HepG2 (cell line): ENCODE measurements at regions not wholly inside any gene's neighbourhood (a gene's known extent, or its start where the extent isn't known, plus 50 kb on each side); places are given as distances from the start of the nearest gene placed in this dataset.
A peak's percentile ranks its signal among the peaks of the same experiment; 100 is the strongest.

Experiments used
- ATAC-seq: fragments of 200-7000 bp; cut with Tn5 transposase; 3 replicates; pipeline ENCODE4 v1.9.1; 2020; ENCODE audit warnings: mild to moderate bottlenecking, moderate library complexity
- BruUV-seq: library from RNA; stranded (reverse); fragments of 400-500 nt; replicated peaks from 2 replicates; lab custom pipeline; 2021; lab: Mats Ljungman, UMichigan
- CTCF ChIA-PET: fragments of 300-600 bp; formaldehyde crosslinking; extraction: SDS; loops from one replicate; lab custom pipeline; 2021; ENCODE audit warnings: low total read pairs, inconsistent platforms, low intra/inter-chr PET ratio; lab: Yijun Ruan, JAX
- POLR2A ChIA-PET: fragments of 350-600 bp; sonication (Branson Sonifier 250); formaldehyde crosslinking; loops from one replicate; lab custom pipeline; 2020; ENCODE audit warnings: antibody characterized with exemption, inconsistent platforms; lab: Yijun Ruan, JAX
- DNase-seq: peaks from one replicate; pipeline ENCODE4 v3.0.0-alpha.2; 2015; ENCODE audit warnings: low spot score
- FAIRE-seq: peaks from 3 replicates; lab custom pipeline; 2011; peaks lifted over from hg19 to GRCh38; lab: Jason Lieb, UNC
- H2AFZ ChIP-seq: one replicate; pipeline ENCODE4 v1.6.1; 2011; ENCODE audit warnings: low read length, inconsistent platforms
- H3K27ac ChIP-seq: fragments of 300-600 bp; 3 replicates; pipeline ENCODE4 v1.8.0; 2011; ENCODE audit warnings: mixed run types, mild to moderate bottlenecking, mixed read lengths, low read length, inconsistent platforms; ENCODE audit not compliant: insufficient read depth; ENCODE audit errors: extremely low read length
- H3K27me3 ChIP-seq, 2 experiments: fragments of 200-600 bp in 1 of 2; 2 replicates in 1 of 2; 3 replicates in 1 of 2; pipeline versions ENCODE4 v1.6.0 to v1.8.0; 2011; ENCODE audit warnings: low read length in 2 of 2, mild to moderate bottlenecking in 2 of 2, moderate library complexity in 2 of 2, inconsistent platforms in 1 of 2; ENCODE audit not compliant: insufficient read depth in 2 of 2, control insufficient read depth in 1 of 2
- H3K36me3 ChIP-seq, 2 experiments: fragments of 200-600 bp in 1 of 2; replicated peaks in 1 of 2; 2 replicates in 1 of 2; 3 replicates in 1 of 2; pipeline versions ENCODE4 v1.5.1 to v1.8.0; 2011; ENCODE audit warnings: low read length in 2 of 2, inconsistent platforms in 1 of 2; ENCODE audit not compliant: insufficient read depth in 2 of 2, control insufficient read depth in 1 of 2
- H3K4me1 ChIP-seq: 2 replicates; pipeline ENCODE4 v1.5.1; 2012; ENCODE audit warnings: low read length, inconsistent platforms; ENCODE audit not compliant: insufficient read depth
- H3K4me2 ChIP-seq: 2 replicates; pipeline ENCODE4 v1.6.0; 2011; ENCODE audit warnings: low read depth, low read length, inconsistent platforms
- H3K4me3 ChIP-seq, 3 experiments: fragments of 200-600 bp in 1 of 3; sonication (generic), shearing (Covaris generic) in 1 of 3; replicated peaks in 1 of 3; 2 replicates each; pipeline ENCODE4 v1.5.1; 2011 to 2016; ENCODE audit warnings: low read length in 3 of 3, inconsistent platforms in 2 of 3, low read depth in 2 of 3, mild to moderate bottlenecking in 2 of 3, control low read depth in 1 of 3, mixed read lengths in 1 of 3; ENCODE audit not compliant: insufficient read depth in 1 of 3
- H3K79me2 ChIP-seq: one replicate; pipeline ENCODE4 v1.6.1; 2011; ENCODE audit warnings: low read length, inconsistent platforms; ENCODE audit not compliant: insufficient read depth
- H3K9ac ChIP-seq: 2 replicates; pipeline ENCODE4 v1.6.0; 2011; ENCODE audit warnings: mild to moderate bottlenecking, low read depth, low read length, inconsistent platforms; ENCODE audit not compliant: insufficient read depth
- H3K9me3 ChIP-seq: 2 replicates; pipeline ENCODE4 v1.5.1; 2012; ENCODE audit warnings: mild to moderate bottlenecking, low read length
- H4K20me1 ChIP-seq: 2 replicates; pipeline ENCODE4 v1.6.0; 2011; ENCODE audit warnings: inconsistent platforms, mild to moderate bottlenecking, low read length, moderate library complexity; ENCODE audit not compliant: insufficient read depth
- MAF1 ChIP-seq: sonication (generic); formaldehyde crosslinking; IDR thresholded peaks from 2 replicates; pipeline ENCODE4 v1.5.0; 2020; ENCODE audit warnings: missing genetic modification reagents, borderline replicate concordance
- ZBTB40 ChIP-seq, 2 experiments: fragments of 450-650 bp in 1 of 2; sonication (generic) in 1 of 2; formaldehyde crosslinking in 1 of 2; IDR thresholded peaks; 2 replicates each; pipeline versions ENCODE4 v1.6.1 to v1.8.0; 2016 to 2022; ENCODE audit warnings: antibody characterized with exemption in 1 of 2, mild to moderate bottlenecking in 1 of 2, missing genetic modification reagents in 1 of 2
- ZNF644 ChIP-seq: IDR thresholded peaks from 2 replicates; pipeline ENCODE4 v1.6.1; 2016; ENCODE audit warnings: low read depth
- ZNF652 ChIP-seq: IDR thresholded peaks from 2 replicates; pipeline ENCODE4 v1.6.1; 2016; ENCODE audit warnings: low read depth, borderline replicate concordance
- WGBS: methylation state at CpG from one replicate; pipeline ENCODE4 v1.1.6; 2017; ENCODE audit warnings: low lambda C conversion rate; 5-methylcytosine and 5-hydroxymethylcytosine counted together
- in situ Hi-C: cut with HindIII; loops from 2 replicates; pipeline ENCODE4 v1.10.0; 2017; ENCODE audit warnings: low pct_unique_long_range_greater_than_20kb; ENCODE audit not compliant: extremely low pct_ligation_motif_present
- intact Hi-C: fragments of 100-400 bp; cut with micrococcal nuclease; formaldehyde crosslinking; loops from one replicate; pipeline ENCODE4 v1.10.0; 2022; ENCODE audit not compliant: unreplicated experiment

- WGBS, result 46% methylated on average over 3 of the region's 3 CpGs
- H3K9ac ChIP-seq, result no peak overlapping the region
- H3K27ac ChIP-seq, result no peak overlapping the region
- intact Hi-C loops, result no loop called here
- H3K79me2 ChIP-seq, result no peaks in the 10 kb centered on the region
- H3K36me3 ChIP-seq, result no peaks in the 10 kb centered on the region
- POLR2A ChIA-PET, result no interaction called here
- H3K4me3 ChIP-seq, result no peak overlapping the region
- BruUV-seq, result no TSS peak
- H4K20me1 ChIP-seq, result no peaks in the 10 kb centered on the region
- peak overlapping the region; percentile 33; the same call in 1 of the 2 replicates for H3K4me2 ChIP-seq
- FAIRE-seq (no peak), DNase-seq (no peak), ATAC-seq (no peak)
- peaks cover 23% of the 10 kb centered on the region for H3K4me1 ChIP-seq
- peak overlapping the region; percentile 40 for H2AFZ ChIP-seq
- TF ChIP-seq ZNF652 (CRISPR knock-in tag) (0 out of 2 replicates have a peak, but pooled peaks have one; percentile 30), MAF1 (CRISPR knock-in tag) (no peak), ZBTB40 (IDR thresholded peaks at IDR 0.05) (no peak), ZBTB40 (CRISPR knock-in tag; IDR thresholded peaks at IDR 0.05) (0 out of 2 replicates have a peak, but pooled peaks have one; percentile 23), ZNF644 (CRISPR knock-in tag) (peak; percentile 72)
- H3K9me3 ChIP-seq, result no peaks in the 10 kb centered on the region
- CTCF ChIA-PET, result no interaction called here
- H3K27me3 ChIP-seq, result peaks cover 0 to 3% of the 10 kb centered on the region in 2 experiments; a peak in 1 of 5 replicates
- in situ Hi-C loops, result no loop called here
Observed at GRCh38 chr12:93184672-93185368, 192.9 kb upstream of the NUDT4 start.
